T-helper 1 cell (primary cell): ENCODE measurements at regions not wholly inside any gene's neighbourhood (a gene's known extent, or its start where the extent isn't known, plus 50 kb on each side); places are given as distances from the start of the nearest gene placed in this dataset.

Experiments
- DNase-seq, 5 donors: peaks; one replicate each; pipeline ENCODE4 v3.0.0-alpha.2; 2012 to 2020

DNA sequence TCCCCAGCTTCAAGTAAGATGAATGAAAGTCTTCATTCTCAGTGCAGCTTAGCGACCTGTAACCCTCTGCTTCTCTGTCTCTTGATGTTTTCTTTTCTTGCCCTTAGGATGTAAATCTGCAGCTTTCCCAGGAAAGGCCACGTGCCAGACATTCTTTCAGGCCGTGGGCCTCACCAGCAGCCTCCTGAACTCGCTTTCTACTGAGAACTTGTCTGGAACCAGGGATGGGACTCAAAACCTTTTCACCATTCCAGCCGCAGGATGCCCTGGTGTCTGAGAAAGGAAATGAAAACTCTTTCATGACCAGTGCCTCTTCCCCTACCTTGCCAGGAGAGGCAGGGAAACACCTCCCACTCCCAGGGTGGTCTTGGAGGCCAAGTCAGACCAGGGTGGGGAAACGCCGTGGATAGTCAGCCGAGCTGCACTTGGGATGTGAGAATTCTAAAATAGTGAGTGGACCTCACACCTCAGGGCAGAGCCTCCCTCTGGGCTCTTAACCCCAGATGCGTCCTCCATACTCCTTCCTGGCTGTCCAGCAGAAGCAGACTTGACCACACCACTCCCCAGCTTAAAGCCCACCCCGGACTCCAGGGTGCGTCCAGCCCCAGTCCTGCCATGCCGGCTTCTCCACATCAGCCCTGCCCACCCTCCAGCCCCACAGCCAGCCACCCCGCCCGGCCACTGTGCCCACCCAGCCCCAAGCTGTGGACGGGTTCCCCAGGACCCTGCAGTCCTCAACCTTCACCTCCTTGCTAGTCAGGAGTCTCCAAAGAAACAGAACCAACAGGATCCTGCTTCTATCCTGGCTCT, 115.5 kb downstream of the TWIST2 start:
- no peak for DNase-seq

DNA sequence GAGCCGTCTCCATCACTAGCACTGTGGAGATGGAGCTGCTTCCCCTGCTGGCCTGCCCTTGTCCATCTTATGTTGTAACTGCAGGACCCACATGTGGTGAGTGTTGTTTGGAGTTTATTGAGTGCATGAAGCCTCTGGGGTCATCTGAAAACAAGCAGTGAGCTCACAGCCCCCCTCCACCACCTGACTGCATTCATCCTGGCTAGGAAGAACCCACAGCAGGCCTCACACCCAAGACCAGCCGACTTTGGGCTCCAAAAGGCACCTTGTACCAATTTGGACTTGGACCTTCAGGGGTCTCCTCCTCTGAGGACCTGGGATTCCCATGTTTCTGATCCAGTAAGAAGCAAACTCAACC, 116.1 kb downstream of the TWIST2 start:
- DNase-seq = no peak

- DNase-seq = no peak
These were observed 116.7 kb downstream of the TWIST2 start for GRCh38 chr2:238964544-238965067.

DNA sequence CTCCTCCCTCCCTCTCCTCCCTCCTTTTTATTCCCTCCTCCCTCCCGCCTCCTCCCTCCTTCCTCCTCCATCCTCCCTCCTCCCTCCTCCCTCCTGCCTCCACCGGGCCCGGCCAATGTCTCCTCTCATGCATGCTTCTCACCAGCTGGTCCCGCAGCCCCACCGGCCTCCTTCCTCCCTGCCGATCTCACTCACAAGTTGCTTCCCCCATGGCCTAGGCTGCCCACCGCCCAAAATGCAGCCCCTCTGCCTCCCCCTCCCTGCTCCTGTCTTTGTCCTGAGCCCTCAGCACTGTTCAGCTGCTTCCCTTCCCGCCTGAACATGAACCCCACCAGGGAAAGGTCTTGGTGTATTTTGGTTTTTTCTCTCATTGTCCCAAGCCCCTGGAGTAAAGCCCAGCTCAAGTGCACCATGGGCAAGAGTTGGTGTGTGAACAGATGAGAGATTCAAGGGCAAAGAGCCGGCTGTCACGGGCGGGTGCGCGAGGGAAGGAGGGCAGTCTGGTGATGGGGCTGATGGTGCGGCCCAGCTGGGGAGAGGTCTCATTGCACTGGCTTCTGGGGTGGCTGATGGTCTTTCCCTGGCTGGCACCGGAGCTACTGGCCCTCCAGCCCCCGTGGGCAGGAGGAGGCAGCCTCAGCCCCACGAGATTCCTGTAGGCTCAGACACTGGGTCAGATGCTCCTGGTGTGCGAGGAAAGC, 117.6 kb downstream of the TWIST2 start:
- DNase-seq = no peak

DNA sequence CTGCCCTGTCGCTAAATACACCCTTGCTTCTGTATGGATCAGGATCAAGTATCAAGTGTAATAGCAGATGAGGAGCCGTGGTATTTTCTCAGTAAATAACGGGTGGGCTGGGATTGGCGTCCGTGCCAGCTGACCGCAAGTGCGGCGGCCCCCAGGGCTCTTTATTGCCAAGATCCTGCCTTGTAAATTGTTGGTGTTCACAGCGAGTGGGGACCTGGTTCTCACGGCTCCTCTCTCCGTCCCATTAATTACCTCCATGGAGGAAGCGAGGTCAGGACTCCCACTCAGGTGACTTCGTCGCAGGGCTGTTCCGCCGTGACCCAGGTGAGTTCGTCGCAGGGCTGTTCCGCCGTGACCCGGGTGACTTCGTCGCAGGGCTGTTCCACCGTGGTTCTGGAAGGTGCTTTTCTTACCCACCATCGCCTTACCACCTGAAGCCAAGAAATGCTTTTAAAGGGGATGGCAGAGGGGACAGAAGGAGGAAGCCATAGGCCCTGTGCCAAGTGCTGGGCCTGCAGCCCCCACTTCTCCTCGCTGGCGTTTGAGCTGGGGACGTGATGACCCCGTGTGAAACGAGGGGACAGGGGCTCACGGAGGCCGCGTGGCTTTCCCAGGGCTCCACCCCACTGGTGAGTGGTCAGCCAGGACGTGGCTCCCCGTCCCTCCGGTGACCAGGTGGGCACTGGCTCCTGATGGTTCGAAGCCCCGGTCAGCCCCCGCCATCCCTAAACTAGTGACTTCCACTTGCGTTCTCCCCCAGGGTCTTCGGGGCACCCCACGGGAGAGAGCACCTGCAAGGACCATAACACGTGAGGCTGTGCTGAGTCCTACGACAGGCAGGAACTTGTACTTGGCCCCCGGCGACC, 118.4 kb downstream of the TWIST2 start:
- no peak for DNase-seq

GRCh38 chr2:238967031-238967977, 119.4 kb downstream of the TWIST2 start:
- no peak for DNase-seq

- DNase-seq = no peak
These were observed 120.1 kb downstream of the TWIST2 start for GRCh38 chr2:238967978-238968360.

DNA sequence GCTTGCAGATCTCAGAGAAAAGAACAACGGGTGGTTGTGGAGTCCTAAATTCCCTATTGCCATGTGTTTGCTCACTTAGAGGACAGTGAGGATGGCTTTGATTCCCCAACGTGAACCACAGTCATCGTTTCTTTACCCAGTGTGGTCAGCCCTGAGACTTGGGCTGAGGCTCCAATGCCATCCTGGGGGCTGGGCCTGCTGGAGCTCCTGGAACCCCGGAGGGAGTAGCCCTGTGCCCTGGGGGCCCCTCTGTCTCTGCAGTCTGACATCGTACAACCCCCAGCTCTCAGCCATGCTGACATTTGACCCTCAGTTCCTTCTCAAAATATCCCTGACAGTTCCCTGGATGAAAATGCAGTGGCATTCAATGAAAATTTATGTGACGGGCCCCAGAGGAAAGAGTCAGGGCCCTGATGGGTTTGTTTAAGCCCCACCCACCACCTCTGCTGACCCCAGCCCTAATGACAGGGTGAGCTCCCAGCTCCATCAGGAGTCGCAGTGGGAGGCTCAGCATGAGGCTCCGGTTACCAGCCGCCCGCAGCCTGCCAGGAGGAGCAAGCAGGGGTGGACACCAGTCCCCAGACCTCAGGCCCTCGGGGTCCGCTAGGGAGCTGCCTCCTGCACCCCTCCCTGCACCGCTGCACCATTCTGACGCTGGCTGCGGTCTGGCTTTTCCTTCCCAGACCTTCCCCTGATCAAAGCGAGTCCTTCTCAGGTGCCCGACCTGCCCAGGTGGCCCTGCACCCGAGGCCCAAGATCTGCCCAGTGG, 120.9 kb downstream of the TWIST2 start:
- no peak for DNase-seq

DNA sequence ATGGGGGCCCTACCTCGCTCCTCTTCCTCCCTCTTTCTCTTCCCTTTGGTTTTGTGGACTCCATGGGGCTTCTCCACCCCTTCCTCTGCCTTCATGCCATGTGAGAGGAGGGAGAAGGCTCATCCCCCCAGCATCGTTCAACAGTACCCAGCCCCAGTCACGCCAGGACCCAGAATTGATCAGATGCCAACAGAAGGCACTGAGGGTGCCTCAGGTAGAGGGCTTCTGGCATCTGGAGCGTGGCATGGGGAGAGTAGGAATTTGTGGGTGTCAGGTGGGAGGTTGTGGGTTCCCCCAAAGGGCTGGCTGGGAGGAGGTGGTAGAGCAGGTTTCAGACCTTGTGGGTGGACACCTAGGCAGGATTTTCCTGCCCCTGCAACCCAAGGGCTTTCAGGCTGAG, 122.0 kb downstream of the TWIST2 start:
- DNase-seq = no peak

DNA sequence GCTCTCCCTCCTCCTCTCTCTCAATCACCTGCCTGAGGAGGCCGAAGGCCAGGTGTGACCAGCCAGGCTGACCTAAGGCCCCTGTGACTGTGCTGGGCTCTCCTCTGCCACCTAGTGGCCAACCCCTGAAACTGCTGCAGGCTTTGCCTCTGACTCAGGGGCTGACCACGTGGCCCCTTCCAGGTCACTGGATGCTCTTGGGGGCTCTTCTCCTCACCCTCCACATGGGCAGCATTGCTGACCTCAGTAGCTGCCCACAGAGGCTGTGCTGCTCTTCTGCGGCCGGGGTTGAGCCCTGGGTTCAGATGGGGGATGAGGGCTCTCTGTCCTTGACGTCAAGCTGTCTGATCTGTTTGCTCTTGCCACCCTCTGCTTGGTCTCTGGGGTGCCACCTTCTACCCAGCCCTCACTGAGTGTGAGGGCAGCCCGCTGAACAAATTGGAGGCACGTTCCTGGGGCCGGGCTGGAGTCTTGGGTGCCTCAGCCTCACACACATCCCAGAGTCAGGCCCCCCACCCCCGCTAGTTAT, 122.7 kb downstream of the TWIST2 start:
- peak in 3 of 5 donors; percentile 17 to 23 (median 20) for DNase-seq

GRCh38 chr2:238971318-238972145, 123.6 kb downstream of the TWIST2 start:
- DNase-seq = no peak

DNA sequence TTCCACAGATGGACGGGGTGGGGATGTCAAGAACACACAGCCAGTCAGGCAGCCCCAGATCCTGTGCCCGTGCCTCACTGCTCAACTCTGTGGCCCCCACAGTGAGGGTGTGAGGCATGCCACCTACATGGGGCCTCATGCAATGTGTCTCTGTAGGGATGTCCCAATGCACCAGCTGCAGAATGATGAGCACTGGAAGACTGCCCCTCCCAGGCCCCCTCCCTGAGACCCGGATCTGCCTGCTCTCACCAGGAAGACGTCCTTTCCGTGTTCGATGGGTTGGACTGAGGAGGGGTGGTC, 124.2 kb downstream of the TWIST2 start:
- no peak for DNase-seq

- no peak for DNase-seq
These were observed 125.3 kb downstream of the TWIST2 start for GRCh38 chr2:238973038-238973739.

DNA sequence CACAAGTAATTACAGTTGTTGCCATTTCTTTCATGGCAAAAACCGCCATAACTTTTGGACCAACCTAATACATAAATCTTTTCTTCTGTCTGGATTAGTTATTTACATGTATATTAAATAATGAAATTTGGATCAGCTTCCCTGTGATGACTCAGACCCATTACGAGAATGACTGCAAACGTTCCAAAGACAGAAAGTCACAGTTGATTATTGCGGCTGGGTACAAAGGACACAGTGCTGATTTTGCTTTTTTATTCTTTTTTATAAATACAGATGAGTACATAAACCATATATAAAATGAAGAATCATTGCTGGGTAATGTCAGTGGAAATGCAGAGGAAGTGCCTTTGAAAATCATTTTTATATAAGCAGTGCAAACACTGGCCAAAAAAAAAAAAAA, 126.2 kb downstream of the TWIST2 start:
- no peak for DNase-seq

DNA sequence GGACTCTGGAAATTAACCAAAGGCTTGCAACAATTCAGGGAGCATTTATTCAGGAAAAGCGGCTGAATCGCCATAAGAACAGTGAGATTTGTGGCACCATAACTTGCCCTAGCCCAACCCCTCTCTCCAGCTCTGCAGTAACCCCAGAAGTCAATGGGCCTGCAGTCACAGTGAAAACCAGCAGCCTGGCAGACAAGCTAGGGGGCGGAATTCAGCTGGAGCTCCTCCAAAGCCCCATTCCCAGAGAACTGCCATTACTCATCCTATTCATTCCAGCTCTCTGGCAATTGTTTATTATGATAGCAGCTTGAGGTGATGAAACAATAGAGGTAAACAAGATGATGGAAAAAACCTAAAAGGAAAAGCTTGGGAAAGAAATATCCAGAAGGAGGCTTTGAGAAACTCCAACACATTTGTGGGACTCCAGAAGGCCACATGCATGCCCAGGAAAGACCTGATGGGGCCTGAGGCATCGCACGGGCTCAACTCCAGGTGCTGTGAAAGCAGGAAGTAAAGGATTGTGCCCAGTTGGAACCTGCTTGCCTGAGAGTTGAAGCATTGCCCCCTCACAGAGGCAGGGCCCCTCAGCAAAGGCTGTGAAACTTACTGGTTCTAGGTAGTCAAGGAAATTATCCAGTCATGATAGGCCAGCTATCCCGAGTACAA, 126.7 kb downstream of the TWIST2 start:
- DNase-seq = no peak

DNA sequence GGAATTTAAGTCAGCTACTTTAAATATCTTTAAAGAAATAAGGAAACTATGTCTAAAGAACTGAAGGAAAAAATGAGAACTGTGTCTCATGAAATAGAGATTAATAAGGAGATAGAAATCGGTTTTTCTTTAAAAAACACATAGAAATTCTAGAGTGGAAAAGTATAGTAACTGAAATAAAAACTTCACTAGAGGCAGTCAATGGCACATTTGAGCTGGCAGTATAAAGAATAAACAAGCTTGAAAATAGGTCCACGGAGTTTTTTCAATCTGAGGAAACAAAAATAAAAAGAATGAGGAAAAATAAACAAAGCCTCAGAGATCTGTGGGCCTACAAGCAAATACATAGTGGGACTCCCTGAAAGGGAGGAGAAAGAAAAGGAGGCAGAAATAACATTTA, 127.5 kb downstream of the TWIST2 start:
- no peak for DNase-seq

- DNase-seq = no peak
These were observed 130.6 kb downstream of the TWIST2 start for GRCh38 chr2:238978497-238978896.

- no peak for DNase-seq
These were observed 131.8 kb downstream of the TWIST2 start for GRCh38 chr2:238979636-238980035.
